ENCODE measurements at regions not wholly inside any gene's neighbourhood (a gene's known extent, or its start where the extent isn't known, plus 50 kb on each side); places are given as distances from the start of the nearest gene placed in this dataset.

- FAIRE-seq (no peak), DNase-seq (ENCODE audit: low read depth, low spot score) (no peak), ATAC-seq (no peak)
- Histone ChIP-seq H3K4me1 (ENCODE audit: control insufficient read depth, insufficient read depth, low read length) (no peaks in the 10 kb centered on the region), H3K27ac (ENCODE audit: control insufficient read depth, insufficient read depth) (no peak overlapping the region), H3K27me3 (replicated peaks in 1 of 2; ENCODE audit: control insufficient read depth in 2 of 2, insufficient read depth in 2 of 2, low read length in 1 of 2) (no peaks in the 10 kb centered on the region), H4K20me1 (ENCODE audit: control insufficient read depth, insufficient read depth) (no peaks in the 10 kb centered on the region), H3K36me3 (ENCODE audit: control insufficient read depth in 2 of 2, insufficient read depth in 2 of 2, low read length in 1 of 2) (no peaks in the 10 kb centered on the region), H3K9ac (ENCODE audit: control insufficient read depth, insufficient read depth, low read length) (no peak overlapping the region), H3K79me2 (ENCODE audit: control insufficient read depth, insufficient read depth, low read length) (no peaks in the 10 kb centered on the region), H2AFZ (ENCODE audit: control insufficient read depth, low read depth, low read length) (no peak overlapping the region), H3K4me2 (ENCODE audit: control insufficient read depth, insufficient read depth) (no peak overlapping the region), H3K9me3 (replicated peaks; ENCODE audit: control insufficient read depth, insufficient read depth, low read length) (no peaks in the 10 kb centered on the region; the same call in 2 of the 3 replicates), H3K4me3 (no peak overlapping the region)
- WGBS (ENCODE audit: insufficient coverage, insufficient replicate concordance, low lambda C conversion rate, missing lambda C conversion rate) = 29% methylated on average over 8 of the region's 8 CpGs
- RAD21 ChIA-PET (ENCODE audit: unreplicated experiment) = no interaction called here
- in situ Hi-C loops (cut with MboI) = no loop called here
- intact Hi-C loops (cut with micrococcal nuclease; ENCODE audit: unreplicated experiment) = no loop called here
- POLR2A ChIA-PET = no interaction called here
- no TSS peak for BruUV-seq (replicated peaks)
- SMC1A ChIA-PET (ENCODE audit: uncharacterized antibody, unreplicated experiment) = no interaction called here
- TF ChIP-seq, protein P1, sequence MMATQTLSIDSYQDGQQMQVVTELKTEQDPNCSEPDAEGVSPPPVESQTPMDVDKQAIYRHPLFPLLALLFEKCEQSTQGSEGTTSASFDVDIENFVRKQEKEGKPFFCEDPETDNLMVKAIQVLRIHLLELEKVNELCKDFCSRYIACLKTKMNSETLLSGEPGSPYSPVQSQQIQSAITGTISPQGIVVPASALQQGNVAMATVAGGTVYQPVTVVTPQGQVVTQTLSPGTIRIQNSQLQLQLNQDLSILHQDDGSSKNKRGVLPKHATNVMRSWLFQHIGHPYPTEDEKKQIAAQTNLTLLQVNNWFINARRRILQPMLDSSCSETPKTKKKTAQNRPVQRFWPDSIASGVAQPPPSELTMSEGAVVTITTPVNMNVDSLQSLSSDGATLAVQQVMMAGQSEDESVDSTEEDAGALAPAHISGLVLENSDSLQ (IDR thresholded peaks at IDR 0.05) = no peak
- TF ChIP-seq, protein P2, sequence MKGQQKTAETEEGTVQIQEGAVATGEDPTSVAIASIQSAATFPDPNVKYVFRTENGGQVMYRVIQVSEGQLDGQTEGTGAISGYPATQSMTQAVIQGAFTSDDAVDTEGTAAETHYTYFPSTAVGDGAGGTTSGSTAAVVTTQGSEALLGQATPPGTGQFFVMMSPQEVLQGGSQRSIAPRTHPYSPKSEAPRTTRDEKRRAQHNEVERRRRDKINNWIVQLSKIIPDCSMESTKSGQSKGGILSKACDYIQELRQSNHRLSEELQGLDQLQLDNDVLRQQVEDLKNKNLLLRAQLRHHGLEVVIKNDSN (IDR thresholded peaks at IDR 0.05; ENCODE audit: borderline replicate concordance, extremely low read length, insufficient read depth, low read depth, low read length) = no peak
- CTCF ChIA-PET = no interaction called here
Measured at GRCh38 chr1:30551603-30552002, 171.8 kb downstream of the MATN1 start.

GRCh38 chr1:30550365-30551220, 172.8 kb downstream of the MATN1 start:
- DNase-seq (ENCODE audit: low read depth, low spot score) = no peak
- TF ChIP-seq NR2F1 (conservative IDR thresholded peaks at IDR 0.05) (no peak), ESRRA (IDR thresholded peaks at IDR 0.05; ENCODE audit: low read length) (no peak), HDAC2 (IDR thresholded peaks at IDR 0.05) (no peak), NBN (IDR thresholded peaks at IDR 0.05) (no peak), NFYB (IDR thresholded peaks at IDR 0.05; ENCODE audit: insufficient read depth, low read depth, low read length) (no peak), CHD1 (IDR thresholded peaks at IDR 0.05; ENCODE audit: low read depth, low read length) (no peak), NFIC (IDR thresholded peaks at IDR 0.05; ENCODE audit: low read depth, low read length) (no peak), CREM (IDR thresholded peaks at IDR 0.05; ENCODE audit: low read depth) (no peak), ZNF622 (IDR thresholded peaks at IDR 0.05) (no peak), CBX3 (IDR thresholded peaks at IDR 0.05; ENCODE audit: borderline replicate concordance, low read depth) (no peak)
- TF ChIP-seq, protein P3, sequence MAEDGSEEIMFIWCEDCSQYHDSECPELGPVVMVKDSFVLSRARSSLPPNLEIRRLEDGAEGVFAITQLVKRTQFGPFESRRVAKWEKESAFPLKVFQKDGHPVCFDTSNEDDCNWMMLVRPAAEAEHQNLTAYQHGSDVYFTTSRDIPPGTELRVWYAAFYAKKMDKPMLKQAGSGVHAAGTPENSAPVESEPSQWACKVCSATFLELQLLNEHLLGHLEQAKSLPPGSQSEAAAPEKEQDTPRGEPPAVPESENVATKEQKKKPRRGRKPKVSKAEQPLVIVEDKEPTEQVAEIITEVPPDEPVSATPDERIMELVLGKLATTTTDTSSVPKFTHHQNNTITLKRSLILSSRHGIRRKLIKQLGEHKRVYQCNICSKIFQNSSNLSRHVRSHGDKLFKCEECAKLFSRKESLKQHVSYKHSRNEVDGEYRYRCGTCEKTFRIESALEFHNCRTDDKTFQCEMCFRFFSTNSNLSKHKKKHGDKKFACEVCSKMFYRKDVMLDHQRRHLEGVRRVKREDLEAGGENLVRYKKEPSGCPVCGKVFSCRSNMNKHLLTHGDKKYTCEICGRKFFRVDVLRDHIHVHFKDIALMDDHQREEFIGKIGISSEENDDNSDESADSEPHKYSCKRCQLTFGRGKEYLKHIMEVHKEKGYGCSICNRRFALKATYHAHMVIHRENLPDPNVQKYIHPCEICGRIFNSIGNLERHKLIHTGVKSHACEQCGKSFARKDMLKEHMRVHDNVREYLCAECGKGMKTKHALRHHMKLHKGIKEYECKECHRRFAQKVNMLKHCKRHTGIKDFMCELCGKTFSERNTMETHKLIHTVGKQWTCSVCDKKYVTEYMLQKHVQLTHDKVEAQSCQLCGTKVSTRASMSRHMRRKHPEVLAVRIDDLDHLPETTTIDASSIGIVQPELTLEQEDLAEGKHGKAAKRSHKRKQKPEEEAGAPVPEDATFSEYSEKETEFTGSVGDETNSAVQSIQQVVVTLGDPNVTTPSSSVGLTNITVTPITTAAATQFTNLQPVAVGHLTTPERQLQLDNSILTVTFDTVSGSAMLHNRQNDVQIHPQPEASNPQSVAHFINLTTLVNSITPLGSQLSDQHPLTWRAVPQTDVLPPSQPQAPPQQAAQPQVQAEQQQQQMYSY (CRISPR knock-in tag; IDR thresholded peaks at IDR 0.05) = no peak

More at GRCh38 chr1:30550365-30551220, 172.8 kb downstream of the MATN1 start:
- no peaks in the 10 kb centered on the region for H4K20me1 ChIP-seq (ENCODE audit: control insufficient read depth, insufficient read depth)
- ChIA-PET POLR2A (no interaction called here), CTCF (interaction anchor here (0.6 kb wide), 1 partner anchor 10 kb away, joined by 3 read pairs; no protein-coding TSS in a partner anchor), SMC1A (ENCODE audit: uncharacterized antibody, unreplicated experiment) (no interaction called here), RAD21 (ENCODE audit: unreplicated experiment) (no interaction called here)
- H3K79me2 ChIP-seq (ENCODE audit: control insufficient read depth, insufficient read depth, low read length) = no peaks in the 10 kb centered on the region
- BruUV-seq (replicated peaks) = no TSS peak
- no peaks in the 10 kb centered on the region for H3K4me1 ChIP-seq (ENCODE audit: control insufficient read depth, insufficient read depth, low read length)
- H3K9ac ChIP-seq (ENCODE audit: control insufficient read depth, insufficient read depth, low read length) = no peak overlapping the region
- H3K27ac ChIP-seq (ENCODE audit: control insufficient read depth, insufficient read depth) = no peak overlapping the region
- no peaks in the 10 kb centered on the region for H3K27me3 ChIP-seq (replicated peaks in 1 of 2; ENCODE audit: control insufficient read depth in 2 of 2, insufficient read depth in 2 of 2, low read length in 1 of 2)
- H2AFZ ChIP-seq (ENCODE audit: control insufficient read depth, low read depth, low read length) = no peak overlapping the region
- no peak for FAIRE-seq
- no peaks in the 10 kb centered on the region for H3K36me3 ChIP-seq (ENCODE audit: control insufficient read depth in 2 of 2, insufficient read depth in 2 of 2, low read length in 1 of 2)
- in situ Hi-C loops (cut with MboI) (no loop called here), intact Hi-C loops (cut with micrococcal nuclease; ENCODE audit: unreplicated experiment) (no loop called here)
- ATAC-seq = no peak
- no peaks in the 10 kb centered on the region; the same call in 2 of the 3 replicates for H3K9me3 ChIP-seq (replicated peaks; ENCODE audit: control insufficient read depth, insufficient read depth, low read length)
- H3K4me3 ChIP-seq = no peak overlapping the region
- WGBS (ENCODE audit: insufficient coverage, insufficient replicate concordance, low lambda C conversion rate, missing lambda C conversion rate) = 5% methylated on average over 10 of the region's 11 CpGs
- H3K4me2 ChIP-seq (ENCODE audit: control insufficient read depth, insufficient read depth) = no peak overlapping the region
